ENCODE measurements at regions not wholly inside any gene's neighbourhood (a gene's known extent, or its start where the extent isn't known, plus 50 kb on each side); places are given as distances from the start of the nearest gene placed in this dataset.

DNA sequence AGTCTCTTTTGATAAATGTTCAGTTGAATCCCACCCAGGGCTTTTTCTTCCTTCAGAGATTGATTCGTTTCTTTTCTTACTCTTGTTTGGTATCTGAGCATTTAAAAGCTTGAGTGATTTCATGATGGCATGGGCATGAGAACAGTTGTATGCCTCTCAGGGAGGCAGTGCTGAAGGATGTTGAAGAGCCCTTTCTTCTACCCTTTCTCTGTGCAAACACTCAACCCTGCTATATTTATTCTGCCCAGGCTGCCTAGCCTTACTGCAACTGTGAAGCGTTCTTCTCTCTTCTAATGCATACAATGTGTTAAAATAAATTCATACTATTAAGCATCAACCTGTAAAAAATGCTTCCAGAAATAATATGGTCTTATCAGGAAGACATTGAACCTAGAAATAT is 367.6 kb upstream of the LCORL start:
- TF ChIP-seq, protein P1, sequence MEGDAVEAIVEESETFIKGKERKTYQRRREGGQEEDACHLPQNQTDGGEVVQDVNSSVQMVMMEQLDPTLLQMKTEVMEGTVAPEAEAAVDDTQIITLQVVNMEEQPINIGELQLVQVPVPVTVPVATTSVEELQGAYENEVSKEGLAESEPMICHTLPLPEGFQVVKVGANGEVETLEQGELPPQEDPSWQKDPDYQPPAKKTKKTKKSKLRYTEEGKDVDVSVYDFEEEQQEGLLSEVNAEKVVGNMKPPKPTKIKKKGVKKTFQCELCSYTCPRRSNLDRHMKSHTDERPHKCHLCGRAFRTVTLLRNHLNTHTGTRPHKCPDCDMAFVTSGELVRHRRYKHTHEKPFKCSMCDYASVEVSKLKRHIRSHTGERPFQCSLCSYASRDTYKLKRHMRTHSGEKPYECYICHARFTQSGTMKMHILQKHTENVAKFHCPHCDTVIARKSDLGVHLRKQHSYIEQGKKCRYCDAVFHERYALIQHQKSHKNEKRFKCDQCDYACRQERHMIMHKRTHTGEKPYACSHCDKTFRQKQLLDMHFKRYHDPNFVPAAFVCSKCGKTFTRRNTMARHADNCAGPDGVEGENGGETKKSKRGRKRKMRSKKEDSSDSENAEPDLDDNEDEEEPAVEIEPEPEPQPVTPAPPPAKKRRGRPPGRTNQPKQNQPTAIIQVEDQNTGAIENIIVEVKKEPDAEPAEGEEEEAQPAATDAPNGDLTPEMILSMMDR (conservative IDR thresholded peaks at IDR 0.05 in 1 of 2, IDR thresholded peaks at IDR 0.05 in 1 of 2; ENCODE audit: extremely low read depth in 1 of 2, insufficient read depth in 1 of 2, low read depth in 1 of 2, low read length in 2 of 2) = no peak
- no peak for TF ChIP-seq EZH2 (IDR thresholded peaks at IDR 0.05; ENCODE audit: borderline replicate concordance, low read length)
